Activated CD4-positive, alpha-beta T cell treated with anti-CD3 and anti-CD28 coated beads, Interleukin-2, amount 50 U/mL, for 4 hours (primary cell): ENCODE measurements at regions not wholly inside any gene's neighbourhood (a gene's known extent, or its start where the extent isn't known, plus 50 kb on each side); places are given as distances from the start of the nearest gene placed in this dataset.

ENCODE experiments used
- DNase-seq, 2 experiments: peaks; one replicate each; pipeline ENCODE4 v3.0.0-alpha.2; 2020

DNA sequence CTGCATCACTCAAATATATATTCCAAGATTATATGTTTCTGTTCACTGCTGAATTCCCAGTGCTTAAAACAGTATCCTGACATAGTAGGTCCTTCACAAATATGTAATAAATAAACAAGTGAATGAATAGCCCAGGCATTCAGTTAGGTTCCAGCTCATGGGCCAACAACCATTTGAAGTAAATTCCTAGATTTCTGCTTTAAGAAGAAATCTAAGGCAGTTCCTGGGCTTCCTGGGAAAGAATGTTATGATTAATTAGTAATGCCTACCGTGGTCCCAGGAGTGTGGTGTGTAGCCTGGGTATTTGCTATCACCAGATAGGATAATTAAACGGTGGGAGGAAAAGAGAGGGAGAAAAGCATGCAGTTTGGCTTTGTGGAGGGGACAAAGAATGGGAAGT, 576.8 kb downstream of the SOX6 start:
- DNase-seq, result no peak

- no peak for DNase-seq
Measured at GRCh38 chr11:15780382-15780781, 576.0 kb downstream of the SOX6 start.

GRCh38 chr11:15780837-15781236, 575.5 kb downstream of the SOX6 start:
- DNase-seq, result no peak

DNA sequence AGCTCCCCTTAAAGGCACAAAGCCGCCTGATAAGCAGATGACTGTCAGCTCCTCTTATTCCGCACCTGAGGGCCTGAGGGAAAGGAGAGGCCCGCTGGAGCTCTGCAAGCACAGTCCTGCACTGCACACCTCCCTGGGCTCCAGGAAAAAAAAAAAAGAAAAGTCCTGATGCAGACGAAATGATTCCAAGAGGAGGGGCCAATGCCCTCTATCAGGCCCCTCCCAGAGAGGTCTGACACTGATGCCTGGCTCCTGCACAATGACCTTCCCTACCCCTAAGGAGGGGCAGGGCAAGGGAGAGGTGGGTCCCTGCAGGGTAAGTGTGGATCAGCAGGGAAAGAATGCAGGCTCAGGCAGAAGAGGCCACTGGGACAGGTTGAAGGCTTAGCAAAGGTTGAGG, 572.7 kb downstream of the SOX6 start:
- DNase-seq, result no peak

- no peak for DNase-seq
Measured at GRCh38 chr11:15793043-15793996, 563.0 kb downstream of the SOX6 start.

- no peak for DNase-seq
Measured at GRCh38 chr11:15794361-15795150, 561.8 kb downstream of the SOX6 start.

DNA sequence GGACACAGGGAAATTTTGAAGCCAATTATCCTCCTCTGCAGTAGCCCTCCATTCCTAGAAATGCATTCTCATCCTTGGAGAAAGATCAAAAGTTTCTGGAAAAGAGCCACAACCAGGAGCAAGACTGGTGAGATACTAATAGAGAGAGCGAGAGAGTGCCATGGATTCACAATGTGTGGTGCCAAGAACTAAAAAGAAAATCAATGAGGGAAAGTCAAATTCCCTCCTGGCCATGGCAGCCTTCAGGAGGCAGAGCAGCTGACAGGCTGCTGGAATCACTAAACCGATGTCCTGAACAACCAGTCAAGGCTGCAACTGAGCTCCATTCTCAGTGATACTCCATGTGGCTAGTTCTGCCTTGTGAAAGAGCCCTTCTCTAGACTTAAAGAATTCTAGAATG, 561.0 kb downstream of the SOX6 start:
- no peak for DNase-seq

DNA sequence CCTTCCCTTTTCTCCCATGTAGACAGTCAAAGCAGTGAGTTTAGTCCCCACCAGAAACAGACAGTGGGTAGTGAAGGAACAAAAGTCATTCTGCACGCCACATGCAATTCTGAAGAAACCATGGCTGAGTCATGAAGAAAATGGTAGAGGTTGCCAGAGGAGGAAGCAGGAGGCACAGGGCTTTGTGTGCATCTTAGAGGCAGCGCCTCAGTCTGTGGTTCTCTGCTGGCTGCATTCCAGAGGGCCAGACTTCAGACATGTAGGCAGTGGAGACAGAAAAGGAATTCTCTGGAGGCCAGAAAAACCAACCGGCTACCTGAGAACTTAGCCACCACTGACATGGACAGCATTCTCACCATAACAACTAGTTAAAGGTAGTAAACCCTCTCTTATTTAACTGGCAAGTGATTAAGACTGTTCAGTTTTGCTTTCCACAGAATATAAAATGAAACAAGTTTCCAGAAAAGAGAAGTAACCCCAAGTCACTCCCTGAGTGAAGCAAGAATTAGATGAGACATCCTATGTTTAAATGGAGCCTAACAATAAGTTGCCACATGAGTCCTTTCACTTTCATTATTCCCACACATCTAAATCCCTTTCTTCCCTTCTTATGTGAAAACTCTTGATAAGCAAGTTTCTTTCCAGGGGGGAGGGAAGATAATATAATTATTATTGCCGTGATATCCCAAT, 556.1 kb downstream of the SOX6 start:
- DNase-seq, result no peak

DNA sequence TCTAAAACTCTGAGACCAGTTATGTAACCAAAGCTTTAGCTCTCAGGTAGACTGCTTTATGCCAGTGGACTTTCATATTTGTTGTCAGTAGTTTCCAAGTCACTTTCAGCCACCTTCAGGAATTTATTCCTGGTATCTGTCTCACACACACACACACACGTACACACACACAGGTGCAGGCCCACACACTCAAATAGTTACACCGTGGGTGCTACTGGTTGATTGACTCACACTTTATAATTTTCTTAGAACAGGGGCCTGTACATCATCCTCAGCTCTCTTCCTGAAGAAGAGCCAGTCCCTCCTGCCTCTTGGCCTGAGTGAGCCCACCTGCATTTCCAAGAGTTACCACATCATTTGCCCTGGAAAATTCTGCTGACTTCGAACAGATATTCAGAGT, 555.2 kb downstream of the SOX6 start:
- DNase-seq, result no peak

- DNase-seq, result no peak
Measured at GRCh38 chr11:15801616-15802015, 554.7 kb downstream of the SOX6 start.

DNA sequence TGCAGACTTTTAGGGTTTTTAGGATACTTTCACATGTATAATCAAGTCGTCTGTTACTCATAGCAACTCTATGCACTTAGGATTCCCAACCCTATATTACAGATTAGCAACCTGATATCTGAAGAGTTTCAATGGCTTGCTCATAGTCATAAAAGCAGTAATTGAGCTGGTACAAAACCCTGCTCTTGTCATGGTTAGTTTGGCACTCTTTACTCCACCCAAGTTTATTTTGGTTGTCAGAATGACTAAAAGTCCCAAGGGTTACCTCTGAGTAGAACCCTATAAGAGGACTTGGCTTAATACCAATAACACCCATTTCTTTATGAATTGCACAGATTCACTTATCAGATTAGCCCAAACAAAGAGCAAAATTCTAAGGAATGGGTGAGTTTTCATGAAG, 550.6 kb downstream of the SOX6 start:
- no peak for DNase-seq

GRCh38 chr11:15806217-15806616, 550.1 kb downstream of the SOX6 start:
- DNase-seq, result no peak

DNA sequence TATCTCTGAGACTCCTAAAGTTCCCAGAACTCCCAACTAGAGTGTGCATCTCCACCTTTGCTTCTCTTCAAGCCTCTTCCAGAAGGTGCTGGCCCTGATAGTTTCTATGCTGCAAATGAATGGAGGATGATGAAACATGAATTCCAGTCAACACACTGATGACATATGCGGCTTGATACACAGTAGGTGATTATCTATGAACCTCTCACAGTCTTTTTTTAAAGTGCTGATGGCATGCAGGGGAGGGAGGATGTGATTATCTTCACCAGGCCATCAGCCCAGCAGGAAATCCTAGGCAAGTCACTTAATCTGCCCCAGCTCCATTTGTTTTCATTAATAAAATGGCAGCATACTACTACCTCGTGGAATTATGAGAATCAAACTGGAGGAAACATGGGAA, 548.5 kb downstream of the SOX6 start:
- no peak for DNase-seq

- DNase-seq, result no peak
Measured at GRCh38 chr11:15810082-15810481, 546.3 kb downstream of the SOX6 start.

GRCh38 chr11:15810525-15810924, 545.8 kb downstream of the SOX6 start:
- no peak for DNase-seq

DNA sequence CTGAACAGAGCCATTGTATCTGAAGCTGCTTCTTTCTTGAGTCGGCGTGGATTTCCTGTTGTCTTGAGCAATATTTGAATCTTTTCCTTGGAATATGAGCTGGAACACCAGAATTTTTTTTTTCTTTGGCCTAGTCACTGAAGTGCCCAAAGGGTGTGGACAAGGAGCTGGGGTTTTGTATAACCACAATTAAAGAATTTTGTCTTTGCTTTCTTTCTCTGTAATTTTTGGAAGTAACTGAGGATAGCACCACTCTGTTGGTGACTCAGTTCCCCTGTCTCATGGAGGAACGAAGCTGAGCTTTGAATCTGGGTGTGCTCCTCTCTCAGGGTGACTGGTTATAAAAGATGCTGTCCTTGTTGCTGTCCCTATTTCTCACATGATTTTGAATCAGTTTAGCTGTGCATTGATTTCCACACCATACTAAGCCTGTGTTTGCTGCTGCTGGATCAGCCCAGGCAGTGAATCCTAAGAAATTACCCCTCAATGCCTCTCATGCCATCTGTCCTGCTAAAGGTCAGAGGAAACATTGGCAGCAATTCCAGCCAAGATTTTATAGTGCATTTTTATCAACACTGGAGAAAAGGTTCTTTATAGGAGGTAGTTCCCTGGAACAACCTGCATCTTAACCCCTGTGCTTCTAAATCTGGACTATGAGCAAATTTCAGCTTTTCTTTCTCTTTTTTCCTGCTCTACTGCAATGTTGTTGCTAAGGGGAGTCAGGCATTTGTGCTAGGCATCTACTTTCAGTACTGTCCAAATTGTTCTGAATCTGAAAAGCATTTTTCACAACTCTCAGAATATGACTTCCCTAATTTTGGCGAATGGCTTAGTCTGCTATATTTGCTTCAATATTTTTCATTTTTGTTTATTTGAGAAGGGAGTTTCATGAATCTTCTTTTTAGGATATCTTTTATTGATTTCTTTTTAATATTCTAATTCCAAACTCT, 540.8 kb downstream of the SOX6 start:
- DNase-seq, result no peak

DNA sequence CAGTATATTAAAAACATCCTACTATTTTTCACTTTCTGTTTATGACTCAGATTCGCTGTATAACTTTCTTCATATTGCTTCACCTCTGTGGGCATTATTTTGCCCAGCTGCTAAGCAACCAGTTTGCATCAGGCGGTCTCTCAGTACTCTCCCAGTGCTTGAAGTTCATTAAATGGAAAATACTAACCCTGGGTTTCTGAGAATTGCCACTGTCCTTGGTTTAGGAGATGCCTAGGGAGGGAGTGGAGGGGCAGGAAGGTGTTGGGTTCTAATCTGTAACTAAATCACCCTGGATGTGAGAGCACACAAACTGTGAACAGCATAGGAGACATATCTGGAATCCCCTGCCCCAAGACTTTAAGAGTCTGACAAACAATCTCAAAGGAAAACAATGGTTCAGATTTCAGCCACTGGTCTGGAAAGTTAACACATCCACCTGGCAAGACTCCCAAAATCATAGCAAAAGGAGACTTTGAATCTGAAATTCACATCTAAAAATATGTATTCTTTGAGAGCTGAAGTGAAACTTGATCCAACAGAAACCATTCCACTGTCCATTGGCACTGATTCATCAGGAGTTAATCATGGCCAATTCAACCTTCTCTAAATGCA, 540.0 kb downstream of the SOX6 start:
- DNase-seq, result no peak

DNA sequence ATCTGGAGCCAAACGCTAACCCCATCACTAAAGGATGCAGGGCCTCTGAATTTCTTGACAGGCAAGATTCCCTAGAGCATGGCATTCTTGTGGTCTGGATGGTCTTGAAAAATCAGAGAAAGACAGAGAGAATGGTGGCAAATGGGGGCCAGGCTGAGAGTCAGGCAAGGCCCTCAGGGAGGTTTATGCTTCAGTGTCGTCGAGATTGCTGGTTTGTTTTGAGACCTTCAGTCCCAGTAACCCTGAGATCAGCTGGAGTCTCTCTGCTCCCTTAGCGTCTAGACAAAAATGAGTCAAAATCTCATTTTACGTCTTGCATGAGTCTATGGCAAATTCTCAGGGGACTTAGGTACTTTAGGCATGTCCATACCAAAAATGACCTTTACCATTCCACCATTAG, 539.3 kb downstream of the SOX6 start:
- DNase-seq, result no peak

DNA sequence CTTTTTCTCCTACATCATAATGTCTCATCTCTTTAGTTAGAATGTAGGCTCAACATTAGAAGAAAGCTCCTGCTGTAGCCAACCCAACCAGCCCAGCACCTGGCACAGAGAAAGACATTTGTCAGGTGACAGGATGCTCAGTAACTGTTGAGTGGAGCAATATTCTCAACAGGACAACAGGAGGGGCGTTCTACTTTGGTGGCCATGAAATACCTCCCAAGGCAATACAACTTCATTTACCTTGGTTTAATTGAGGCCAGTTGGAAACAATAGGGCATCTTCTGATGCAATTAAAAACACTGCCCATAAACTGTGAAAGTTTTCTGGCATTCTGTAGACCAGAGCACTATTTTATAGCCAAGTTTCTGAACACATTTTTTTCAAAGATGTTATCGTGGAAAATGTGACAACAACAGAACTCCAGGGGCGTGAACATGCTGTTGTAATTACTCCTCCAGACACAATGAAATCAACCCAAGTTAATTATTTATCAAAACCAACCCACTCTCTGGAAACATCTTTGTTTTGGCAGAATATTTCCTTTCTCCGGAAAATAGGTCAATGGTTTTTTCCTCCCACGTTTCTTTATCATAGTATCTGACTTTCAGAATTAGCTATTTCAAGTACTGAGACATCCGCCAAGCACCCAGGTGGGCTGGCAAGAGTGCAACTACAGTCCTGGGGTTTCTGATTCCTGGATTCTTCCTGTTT, 538.1 kb downstream of the SOX6 start:
- DNase-seq, result no peak

- DNase-seq, result no peak
Measured at GRCh38 chr11:15819679-15820286, 536.6 kb downstream of the SOX6 start.

- DNase-seq, result no peak
Measured at GRCh38 chr11:15821451-15821850, 534.9 kb downstream of the SOX6 start.
